GM10266 (cell line): ENCODE measurements at regions not wholly inside any gene's neighbourhood (a gene's known extent, or its start where the extent isn't known, plus 50 kb on each side); places are given as distances from the start of the nearest gene placed in this dataset.

ENCODE experiments used
- DNase-seq: peaks from one replicate; pipeline ENCODE4 v3.0.0; 2012; ENCODE audit errors: extremely low spot score
- CTCF ChIP-seq: IDR thresholded peaks from 2 replicates; pipeline ENCODE4 v1.5.1; 2012; ENCODE audit warnings: mild to moderate bottlenecking, low read depth; ENCODE audit not compliant: control insufficient read depth, insufficient read depth; ENCODE audit errors: missing control alignments

GRCh38 chr6:21402368-21402767 lies 191.2 kb upstream of the SOX4 start:
- TF ChIP-seq CTCF: no peak
- no peak for DNase-seq

GRCh38 chr6:21404577-21404976 lies 189.0 kb upstream of the SOX4 start:
- TF ChIP-seq CTCF: no peak
- DNase-seq: no peak

GRCh38 chr6:21406316-21406715 lies 187.2 kb upstream of the SOX4 start:
- no peak for TF ChIP-seq CTCF

GRCh38 chr6:21409231-21409630 lies 184.3 kb upstream of the SOX4 start:
- no peak for DNase-seq
- no peak for TF ChIP-seq CTCF

More at GRCh38 chr6:21406316-21406715, 187.2 kb upstream of the SOX4 start:
- DNase-seq: no peak

GRCh38 chr6:21413428-21413827 lies 180.1 kb upstream of the SOX4 start:
- DNase-seq: no peak
- TF ChIP-seq CTCF: no peak

- DNase-seq: no peak
- no peak for TF ChIP-seq CTCF
These were observed 179.5 kb upstream of the SOX4 start for GRCh38 chr6:21414065-21414464.

- TF ChIP-seq CTCF: no peak
These were observed 173.2 kb upstream of the SOX4 start for GRCh38 chr6:21420146-21420878.

More at GRCh38 chr6:21420146-21420878, 173.2 kb upstream of the SOX4 start:
- no peak for DNase-seq
